ENCODE measurements at regions not wholly inside any gene's neighbourhood (a gene's known extent, or its start where the extent isn't known, plus 50 kb on each side); places are given as distances from the start of the nearest gene placed in this dataset.
"Not testable (repeated sequence)": the region's sequence is repeated elsewhere in the genome, so short reads cannot be mapped to it uniquely, and the experiment has no call there.

- no peak for DNase-seq (ENCODE audit: low read depth, low spot score)
These were observed 256.2 kb downstream of the TSN start for GRCh38 chr2:122011493-122012270.

GRCh38 chr2:122018736-122019135 is 263.3 kb downstream of the TSN start:
- DNase-seq (ENCODE audit: low read depth, low spot score) = no peak

DNA sequence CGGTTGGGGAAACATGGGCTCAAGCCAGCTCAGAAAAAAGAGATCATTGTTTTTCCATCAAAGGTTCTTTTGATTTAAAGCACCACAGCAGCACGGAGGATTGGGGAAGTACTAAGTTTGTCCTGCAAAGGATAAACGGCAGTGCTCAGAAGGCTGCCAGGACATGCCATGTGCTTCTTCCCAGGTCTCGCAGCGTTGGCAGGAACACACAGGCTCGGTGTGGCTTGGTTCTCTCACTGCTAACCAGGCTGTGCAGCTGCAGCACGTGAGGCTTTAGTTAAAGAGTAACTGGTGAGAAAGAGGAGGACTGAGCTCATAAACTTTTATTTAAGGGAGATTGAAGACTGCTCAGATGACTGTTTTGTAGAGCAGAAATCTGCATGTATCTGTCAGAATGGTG is 264.3 kb downstream of the TSN start:
- no peak for DNase-seq (ENCODE audit: low read depth, low spot score)

- DNase-seq (ENCODE audit: low read depth, low spot score) = no peak
These were observed 264.9 kb downstream of the TSN start for GRCh38 chr2:122020377-122020776.

- DNase-seq (ENCODE audit: low read depth, low spot score) = no peak
These were observed 266.5 kb downstream of the TSN start for GRCh38 chr2:122021941-122022340.

DNA sequence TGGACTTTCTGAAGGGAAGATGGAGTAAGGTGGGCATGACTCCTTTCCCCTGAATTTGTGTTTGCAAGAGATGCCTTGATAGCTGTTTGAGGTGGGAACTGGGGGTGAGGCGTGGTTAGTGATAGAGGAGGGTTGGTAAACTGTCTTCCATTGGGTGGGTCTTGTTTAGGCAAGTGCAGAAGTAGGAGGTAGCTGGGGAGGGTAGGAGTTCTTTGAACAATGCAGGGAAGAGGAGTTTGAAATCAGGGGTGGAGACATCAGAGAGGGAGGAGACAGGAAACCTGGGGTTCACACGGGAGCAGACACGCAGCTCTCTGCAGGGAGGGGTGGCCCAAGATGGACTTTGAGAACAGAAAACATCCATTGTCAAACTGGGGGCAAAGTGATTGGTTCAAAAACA is 267.1 kb downstream of the TSN start:
- no peak for DNase-seq (ENCODE audit: low read depth, low spot score)

GRCh38 chr2:122023059-122023864 is 267.8 kb downstream of the TSN start:
- DNase-seq (ENCODE audit: low read depth, low spot score) = no peak

DNA sequence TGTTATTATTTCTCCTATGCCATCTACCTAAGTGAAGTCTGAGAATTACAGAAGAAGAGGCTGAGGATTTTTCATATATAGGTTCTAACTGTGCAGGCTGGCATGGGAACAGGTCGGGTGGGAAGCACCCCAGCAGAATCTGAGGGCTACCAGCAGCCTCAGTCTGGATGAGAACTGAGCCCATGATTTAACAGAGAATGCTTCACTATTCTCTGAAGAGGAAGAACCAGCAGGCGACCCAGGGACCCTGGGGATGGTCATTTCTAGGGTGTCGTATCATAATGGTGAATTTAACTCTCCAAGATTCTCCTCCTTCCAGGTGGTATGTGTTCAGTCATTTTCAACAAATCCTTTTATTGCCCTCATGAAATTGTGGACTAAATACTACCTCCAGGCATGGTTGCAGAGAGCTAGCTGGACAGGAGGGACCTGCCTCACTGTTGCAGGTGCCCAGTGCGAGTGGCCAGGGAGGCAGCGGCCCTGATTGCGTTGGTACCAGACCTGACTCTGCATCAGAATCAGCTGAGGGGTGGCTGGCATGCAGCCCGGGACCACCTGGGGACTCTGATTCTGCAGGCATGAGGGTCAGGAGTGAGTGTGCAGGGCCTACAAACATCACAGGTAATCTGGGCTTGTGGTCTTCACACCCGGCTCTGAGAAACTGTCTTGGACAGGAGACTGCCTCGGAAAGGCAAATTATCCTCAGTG is 272.2 kb downstream of the TSN start:
- DNase-seq (ENCODE audit: low read depth, low spot score) = no peak

- no peak for DNase-seq (ENCODE audit: low read depth, low spot score)
These were observed 273.1 kb downstream of the TSN start for GRCh38 chr2:122028371-122029100.

DNA sequence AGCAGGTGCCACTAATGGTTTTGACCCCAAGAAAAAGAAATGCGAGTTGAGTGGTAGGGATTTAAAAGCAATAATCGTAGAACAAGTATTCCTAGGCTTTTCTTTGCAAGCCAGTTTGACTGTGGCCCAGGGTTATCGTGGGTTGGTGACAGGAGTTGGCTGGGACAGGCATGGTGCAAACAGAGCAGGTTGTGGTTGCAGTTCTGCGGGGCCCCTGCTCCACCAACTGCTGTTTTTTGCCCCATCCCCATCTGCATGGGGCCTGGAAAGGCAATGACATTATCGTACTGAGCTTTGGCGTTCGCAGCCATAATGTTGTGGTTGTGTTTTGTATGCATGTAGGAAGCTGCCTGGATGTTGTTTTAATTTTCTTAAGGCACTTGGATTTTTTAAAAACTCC is 274.0 kb downstream of the TSN start:
- DNase-seq (ENCODE audit: low read depth, low spot score) = no peak

DNA sequence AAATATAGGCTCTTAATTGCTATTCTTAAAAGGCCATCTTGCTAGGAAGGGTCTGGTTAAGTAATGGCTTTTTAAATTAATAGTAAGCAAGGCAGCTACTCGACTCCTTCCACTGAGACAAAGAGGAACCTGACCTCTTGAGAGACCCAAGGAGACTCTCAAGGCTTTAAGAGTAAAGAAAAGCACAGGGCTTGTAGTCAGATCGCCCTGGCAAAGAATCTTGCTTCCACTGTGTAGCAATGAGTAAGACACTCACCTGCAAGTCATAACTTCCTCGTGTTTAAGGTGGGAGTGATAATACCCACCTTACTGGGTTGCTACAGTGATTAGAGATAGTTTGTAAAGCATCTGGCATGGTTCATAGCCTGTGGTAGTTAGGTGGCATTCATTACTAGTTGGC is 274.5 kb downstream of the TSN start:
- DNase-seq (ENCODE audit: low read depth, low spot score) = no peak

- no peak for DNase-seq (ENCODE audit: low read depth, low spot score)
These were observed 276.3 kb downstream of the TSN start for GRCh38 chr2:122031544-122032263.

GRCh38 chr2:122032264-122032645 is 276.8 kb downstream of the TSN start:
- no peak for DNase-seq (ENCODE audit: low read depth, low spot score)

DNA sequence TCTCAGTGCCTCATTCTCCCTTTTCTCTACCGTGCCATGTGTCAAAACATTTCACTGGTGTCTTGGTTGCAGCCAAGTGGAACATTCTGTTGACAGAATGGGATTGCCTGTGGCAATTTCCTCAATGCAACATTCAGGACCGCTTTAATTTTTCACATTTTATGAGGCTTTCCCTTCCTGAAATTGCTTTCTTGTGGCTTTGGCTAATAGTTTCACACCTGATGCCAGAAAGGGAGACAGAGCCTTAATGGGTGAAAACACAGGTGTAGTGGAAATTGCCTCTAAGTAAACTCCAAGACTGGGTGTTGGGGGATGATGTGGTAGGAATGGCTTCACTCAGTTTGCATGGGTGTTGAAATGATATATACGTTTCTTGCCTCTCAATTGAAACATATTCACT is 278.3 kb downstream of the TSN start:
- no peak for DNase-seq (ENCODE audit: low read depth, low spot score)

- no peak for DNase-seq (ENCODE audit: low read depth, low spot score)
These were observed 278.9 kb downstream of the TSN start for GRCh38 chr2:122034344-122034743.

DNA sequence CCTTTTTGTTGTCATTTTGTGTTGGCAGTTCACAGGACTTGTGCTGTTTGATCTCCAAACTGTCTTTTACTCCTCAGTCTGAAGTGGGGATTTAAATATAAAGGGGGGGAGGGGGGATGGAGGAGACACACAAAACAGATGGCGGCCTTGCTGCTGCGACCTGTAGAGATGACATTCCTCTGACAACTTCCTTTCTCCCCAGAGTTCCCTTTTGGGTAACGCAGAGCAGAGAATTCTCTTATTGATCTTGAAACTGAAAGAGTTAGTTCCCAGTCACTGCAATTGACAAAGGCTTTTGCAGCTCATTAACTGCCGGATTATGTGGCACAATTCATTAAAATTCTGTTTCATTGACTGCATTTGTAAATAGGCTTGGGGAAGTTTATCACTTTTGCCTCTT is 279.3 kb downstream of the TSN start:
- DNase-seq (ENCODE audit: low read depth, low spot score) = no peak

- not testable (repeated sequence) for DNase-seq (ENCODE audit: low read depth, low spot score)
These were observed 283.4 kb downstream of the TSN start for GRCh38 chr2:122038816-122039215.

DNA sequence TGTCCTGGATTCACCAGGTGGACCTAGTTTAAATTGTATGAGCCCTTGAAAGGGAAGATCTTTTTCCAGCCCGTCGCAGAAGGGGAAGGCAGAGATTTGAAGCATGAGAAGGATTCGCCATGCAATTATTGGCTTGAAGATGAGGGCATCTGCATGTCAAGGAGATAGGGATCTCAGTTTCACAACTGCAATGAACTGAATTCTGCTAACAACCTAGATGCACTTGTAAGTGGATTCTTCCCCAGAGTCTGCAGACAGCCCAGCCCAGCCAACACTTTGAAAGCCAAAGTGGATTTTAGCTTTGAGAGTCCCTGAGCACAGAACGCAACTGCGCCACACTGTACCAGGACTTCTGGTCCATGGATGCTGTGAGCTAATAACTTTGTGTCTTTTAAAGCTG is 286.0 kb downstream of the TSN start:
- DNase-seq (ENCODE audit: low read depth, low spot score) = no peak

DNA sequence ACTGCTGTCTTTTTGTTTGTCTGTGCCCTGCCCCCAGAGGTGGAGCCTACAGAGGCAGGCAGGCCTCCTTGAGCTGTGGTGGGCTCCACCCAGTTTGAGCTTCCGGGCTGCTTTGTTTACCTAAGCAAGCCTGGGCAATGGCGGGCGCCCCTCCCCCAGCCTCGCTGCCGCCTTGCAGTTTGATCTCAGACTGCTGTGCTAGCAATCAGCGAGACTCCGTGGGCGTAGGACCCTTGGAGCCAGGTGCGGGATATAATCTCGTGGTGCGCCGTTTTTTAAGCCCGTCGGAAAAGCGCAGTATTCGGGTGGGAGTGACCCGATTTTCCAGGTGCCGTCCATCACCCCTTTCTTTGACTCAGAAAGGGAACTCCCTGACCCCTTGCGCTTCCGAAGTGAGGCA is 296.2 kb downstream of the TSN start:
- DNase-seq (ENCODE audit: low read depth, low spot score) = not testable (repeated sequence)

GRCh38 chr2:122055521-122055931 is 300.1 kb downstream of the TSN start:
- no peak for DNase-seq (ENCODE audit: low read depth, low spot score)

- DNase-seq (ENCODE audit: low read depth, low spot score) = no peak
These were observed 301.4 kb downstream of the TSN start for GRCh38 chr2:122056853-122057252.

Data from smooth muscle cell of the brain vasculature (primary cell).